GM10266 (cell line): ENCODE measurements at regions not wholly inside any gene's neighbourhood (a gene's known extent, or its start where the extent isn't known, plus 50 kb on each side); places are given as distances from the start of the nearest gene placed in this dataset.
A peak's percentile ranks its signal among the peaks of the same experiment; 100 is the strongest.

ENCODE experiments used
- DNase-seq: peaks from one replicate; pipeline ENCODE4 v3.0.0; 2012; ENCODE audit errors: extremely low spot score
- TF ChIP-seq, protein P1 (sequence below): IDR thresholded peaks from 2 replicates; pipeline ENCODE4 v1.5.1; 2012; ENCODE audit warnings: mild to moderate bottlenecking, low read depth; ENCODE audit not compliant: control insufficient read depth, insufficient read depth; ENCODE audit errors: missing control alignments

DNA sequence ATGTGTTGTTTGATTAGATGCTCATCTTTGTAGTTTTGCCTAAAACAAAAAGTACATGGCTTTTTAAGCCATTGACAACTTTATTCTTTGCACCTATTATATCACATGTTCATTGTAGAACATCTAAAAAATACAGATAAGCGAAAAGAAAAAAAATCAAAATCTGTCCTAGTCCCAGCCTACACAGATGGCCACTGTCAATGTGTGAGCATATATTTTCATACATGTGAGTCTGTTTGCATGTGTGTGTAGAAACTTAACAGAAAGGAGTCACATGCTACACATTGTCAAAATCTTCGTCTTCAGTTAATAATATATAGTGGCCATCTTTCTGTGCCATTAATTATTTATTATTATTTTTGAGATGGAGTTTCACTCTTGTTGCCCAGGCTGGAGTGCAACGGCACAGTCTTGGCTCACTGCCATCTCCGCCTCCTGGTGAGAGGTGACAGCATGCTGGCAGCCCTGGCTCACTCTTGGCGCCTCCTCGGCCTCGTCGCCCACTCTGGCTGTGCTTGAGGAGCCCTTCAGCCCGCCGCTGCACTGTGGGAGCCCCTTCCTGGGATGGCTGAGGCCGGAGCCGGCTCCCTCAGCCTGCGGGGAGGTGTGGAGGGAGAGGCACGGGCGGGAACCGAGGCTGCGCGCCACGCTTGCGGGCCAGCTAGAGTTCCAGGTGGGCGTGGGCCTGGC, 68.5 kb upstream of the AMZ2 start:
- TF ChIP-seq, protein P1, sequence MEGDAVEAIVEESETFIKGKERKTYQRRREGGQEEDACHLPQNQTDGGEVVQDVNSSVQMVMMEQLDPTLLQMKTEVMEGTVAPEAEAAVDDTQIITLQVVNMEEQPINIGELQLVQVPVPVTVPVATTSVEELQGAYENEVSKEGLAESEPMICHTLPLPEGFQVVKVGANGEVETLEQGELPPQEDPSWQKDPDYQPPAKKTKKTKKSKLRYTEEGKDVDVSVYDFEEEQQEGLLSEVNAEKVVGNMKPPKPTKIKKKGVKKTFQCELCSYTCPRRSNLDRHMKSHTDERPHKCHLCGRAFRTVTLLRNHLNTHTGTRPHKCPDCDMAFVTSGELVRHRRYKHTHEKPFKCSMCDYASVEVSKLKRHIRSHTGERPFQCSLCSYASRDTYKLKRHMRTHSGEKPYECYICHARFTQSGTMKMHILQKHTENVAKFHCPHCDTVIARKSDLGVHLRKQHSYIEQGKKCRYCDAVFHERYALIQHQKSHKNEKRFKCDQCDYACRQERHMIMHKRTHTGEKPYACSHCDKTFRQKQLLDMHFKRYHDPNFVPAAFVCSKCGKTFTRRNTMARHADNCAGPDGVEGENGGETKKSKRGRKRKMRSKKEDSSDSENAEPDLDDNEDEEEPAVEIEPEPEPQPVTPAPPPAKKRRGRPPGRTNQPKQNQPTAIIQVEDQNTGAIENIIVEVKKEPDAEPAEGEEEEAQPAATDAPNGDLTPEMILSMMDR: no peak
- no peak for DNase-seq

DNA sequence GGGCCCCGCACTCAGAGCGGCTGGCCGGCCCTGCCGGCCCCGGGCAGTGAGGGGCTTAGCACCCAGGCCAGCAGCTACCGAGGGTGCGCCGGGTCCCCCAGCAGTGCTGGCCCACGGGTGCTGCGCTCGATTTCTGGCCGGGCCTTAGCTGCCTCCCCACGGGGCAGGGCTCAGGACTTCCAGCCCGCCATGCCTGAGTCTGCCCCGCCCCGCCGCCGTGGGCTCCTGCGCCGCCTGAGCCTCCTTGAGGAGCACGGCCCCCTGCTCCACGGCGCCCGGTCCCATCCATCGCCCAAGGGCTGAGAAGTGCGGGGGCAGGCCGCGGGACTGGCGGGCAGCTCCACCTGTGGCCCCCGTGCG, 67.9 kb upstream of the AMZ2 start:
- TF ChIP-seq, protein P1: no peak

DNA sequence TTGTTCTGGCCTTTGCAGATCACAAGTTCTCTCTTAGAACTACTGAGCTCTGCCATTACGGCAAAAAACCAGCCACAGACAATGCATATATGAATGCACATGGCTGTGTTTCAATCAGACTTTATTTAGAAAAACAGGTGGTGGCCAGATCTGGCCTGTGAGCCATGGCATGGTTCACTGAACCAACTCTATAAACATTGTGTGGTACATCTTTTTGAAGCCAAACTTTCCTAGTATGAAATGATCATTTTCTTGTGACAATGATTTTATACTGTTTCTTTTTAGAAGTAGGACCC, 65.9 kb upstream of the AMZ2 start:
- no peak for DNase-seq
- TF ChIP-seq, protein P1: no peak

More for the DNA sequence above, 67.9 kb upstream of the AMZ2 start:
- DNase-seq: no peak

DNA sequence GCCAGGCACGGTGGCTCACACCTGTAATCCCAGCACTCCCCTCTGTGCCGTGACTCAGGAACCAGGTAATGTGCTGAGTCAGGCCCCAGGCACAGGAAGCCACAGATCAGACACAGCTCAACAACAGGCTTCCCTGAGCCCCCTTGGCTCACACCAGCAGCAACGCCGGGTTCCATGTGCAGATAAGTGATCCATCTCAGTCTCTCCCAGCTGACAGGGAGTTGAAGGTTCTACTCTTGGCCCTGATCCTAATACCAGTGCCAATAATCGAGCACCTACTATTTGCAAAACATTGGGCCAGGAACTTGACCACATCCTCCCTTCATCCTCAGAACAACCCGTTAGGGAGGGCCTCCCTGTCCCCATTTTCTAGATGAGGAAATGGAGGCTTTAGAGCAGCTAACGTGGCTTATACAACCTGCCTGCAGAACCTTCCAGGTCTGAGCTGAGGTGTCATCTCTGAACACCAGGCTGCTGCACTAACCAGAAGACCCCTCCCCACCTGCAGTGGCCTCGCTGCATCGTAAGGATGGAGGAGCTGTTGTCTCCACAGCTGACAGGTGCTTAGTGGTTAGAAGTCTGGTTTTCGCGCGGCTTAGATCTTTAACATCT, 64.8 kb upstream of the AMZ2 start:
- DNase-seq: peak; percentile 53
- TF ChIP-seq, protein P1: no peak

DNA sequence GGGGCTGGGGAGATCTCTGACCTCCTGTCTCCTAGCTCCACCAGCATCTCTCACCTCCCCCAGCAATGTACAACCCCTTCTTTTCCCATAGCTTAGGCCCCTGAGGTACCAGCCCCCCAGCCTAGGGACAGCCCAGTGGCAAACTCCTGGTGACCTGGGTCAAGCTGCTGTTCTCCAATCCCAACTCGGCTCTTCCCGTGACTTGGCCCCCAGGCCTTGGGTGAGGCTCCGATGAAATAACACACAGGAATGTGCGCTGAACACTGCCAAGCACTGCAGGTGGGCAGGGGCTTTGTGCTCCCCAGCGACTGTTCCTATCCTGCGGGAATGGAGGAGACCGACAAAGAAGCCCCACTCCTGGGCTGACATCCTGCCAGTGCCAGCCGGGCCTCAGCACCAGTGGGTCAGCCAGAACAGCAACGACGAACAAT, 63.7 kb upstream of the AMZ2 start:
- no peak for DNase-seq
- TF ChIP-seq, protein P1: no peak

DNA sequence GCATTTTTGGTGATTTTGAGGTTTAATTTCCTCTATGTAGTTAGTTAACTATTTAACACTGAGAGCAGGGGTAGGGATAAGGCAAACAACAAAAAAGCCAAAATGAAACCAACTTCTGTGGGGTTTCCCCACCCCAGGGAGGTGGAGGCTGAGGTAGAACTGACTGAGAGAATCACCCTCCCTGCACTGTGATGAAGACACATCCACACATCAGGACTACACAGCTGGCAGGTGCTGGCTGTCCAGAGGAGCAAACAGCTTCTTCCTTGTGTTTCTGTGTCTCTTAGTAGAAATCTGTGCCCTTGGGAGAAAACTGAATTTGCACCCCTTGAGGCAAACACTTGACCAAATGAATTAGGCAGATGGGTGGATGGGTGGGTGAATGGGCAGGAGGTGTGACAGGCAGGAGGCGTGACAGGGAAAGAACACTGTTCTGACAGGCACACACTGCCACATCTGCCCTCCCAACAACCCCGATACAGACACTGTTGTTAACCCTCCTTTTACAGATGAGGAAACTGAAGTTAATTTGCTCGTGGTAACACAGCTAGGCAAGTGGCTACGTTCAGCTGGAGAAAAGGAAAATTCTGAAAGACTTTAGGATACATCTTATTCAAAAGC, 62.9 kb upstream of the AMZ2 start:
- TF ChIP-seq, protein P1: no peak
- DNase-seq: peak; percentile 71

DNA sequence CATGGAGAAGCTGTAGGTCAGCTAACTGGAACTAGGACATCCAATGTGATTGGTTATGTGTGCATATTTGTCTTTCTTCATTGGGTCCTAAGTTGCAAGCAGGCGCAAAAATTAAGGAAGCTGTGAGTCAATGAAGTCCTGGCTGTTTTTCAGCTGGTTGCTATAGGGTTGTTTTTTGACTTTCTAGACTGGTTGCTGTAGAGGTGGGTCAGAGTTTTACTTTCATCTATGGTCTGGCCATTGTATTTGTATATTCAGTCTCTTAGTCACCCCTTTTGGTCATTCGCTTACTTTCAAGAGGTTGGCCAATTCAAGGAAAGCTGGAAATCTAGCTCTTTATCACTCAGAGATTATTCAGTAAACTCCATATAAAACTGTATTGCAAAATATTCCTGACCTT, 62.0 kb upstream of the AMZ2 start:
- TF ChIP-seq, protein P1: no peak
- DNase-seq: no peak
